ENCODE measurements at regions not wholly inside any gene's neighbourhood (a gene's known extent, or its start where the extent isn't known, plus 50 kb on each side); places are given as distances from the start of the nearest gene placed in this dataset.

- no peak for DNase-seq (ENCODE audit: low read depth in 2 of 2)
Measured at GRCh38 chr7:132733860-132734259, 157.6 kb upstream of the PLXNA4 start.

GRCh38 chr7:132732321-132732865 lies 156.1 kb upstream of the PLXNA4 start:
- DNase-seq (ENCODE audit: low read depth in 2 of 2): no peak

GRCh38 chr7:132730105-132730504 lies 153.8 kb upstream of the PLXNA4 start:
- DNase-seq (ENCODE audit: low read depth in 2 of 2): no peak

GRCh38 chr7:132723506-132724081 lies 147.3 kb upstream of the PLXNA4 start:
- DNase-seq (ENCODE audit: low read depth in 2 of 2): no peak

DNA sequence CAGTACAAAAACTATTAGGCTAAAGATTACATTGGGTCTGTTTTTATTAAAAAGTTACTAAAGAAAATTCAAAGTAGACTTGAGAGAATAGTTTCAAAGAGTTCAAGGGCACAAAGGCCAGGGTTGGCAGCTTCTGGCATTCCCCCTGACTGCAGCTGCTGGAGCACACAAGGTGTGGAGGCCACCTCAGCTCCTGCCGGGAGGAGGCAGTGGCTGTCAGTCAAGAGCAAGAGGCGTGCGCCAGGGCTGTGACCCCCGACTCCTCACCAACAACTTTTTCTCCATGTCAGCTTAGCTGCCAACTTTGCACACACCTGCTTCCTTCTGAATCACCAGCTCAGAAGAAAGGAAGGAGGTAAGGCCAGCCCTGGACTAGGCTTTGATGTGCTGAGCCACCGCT lies 144.6 kb upstream of the PLXNA4 start:
- DNase-seq (ENCODE audit: low read depth in 2 of 2): no peak

- DNase-seq (ENCODE audit: low read depth in 2 of 2): no peak
Measured at GRCh38 chr7:132713893-132714292, 137.6 kb upstream of the PLXNA4 start.

- peak in 1 of 2 experiments; percentile 4 for DNase-seq (ENCODE audit: low read depth in 2 of 2)
Measured at GRCh38 chr7:132709971-132710567, 133.8 kb upstream of the PLXNA4 start.

- DNase-seq (ENCODE audit: low read depth in 2 of 2): no peak
Measured at GRCh38 chr7:132708470-132708869, 132.2 kb upstream of the PLXNA4 start.

GRCh38 chr7:132705146-132705545 lies 128.9 kb upstream of the PLXNA4 start:
- no peak for DNase-seq (ENCODE audit: low read depth in 2 of 2)

GRCh38 chr7:132703742-132704141 lies 127.5 kb upstream of the PLXNA4 start:
- no peak for DNase-seq (ENCODE audit: low read depth in 2 of 2)

DNA sequence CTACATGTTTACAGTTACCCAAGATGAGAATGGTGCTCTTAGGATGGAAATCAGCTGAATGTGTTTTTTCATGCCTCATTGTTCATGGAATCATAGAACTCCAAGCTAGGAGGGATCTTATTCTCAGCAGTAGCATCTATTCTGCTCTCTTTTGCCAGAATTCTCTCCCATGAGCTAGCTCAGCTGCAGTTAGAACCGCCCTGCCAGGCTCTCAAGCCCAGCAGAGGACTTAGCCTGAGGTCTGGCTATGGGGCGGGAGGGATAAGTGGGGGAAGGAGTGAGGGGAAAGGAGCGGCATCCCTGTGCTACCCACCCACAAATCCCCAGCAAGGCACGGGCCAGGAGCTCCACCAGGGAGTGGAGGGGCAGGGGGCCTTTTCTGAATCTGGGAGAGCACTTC lies 120.7 kb upstream of the PLXNA4 start:
- DNase-seq (ENCODE audit: low read depth in 2 of 2): no peak

DNA sequence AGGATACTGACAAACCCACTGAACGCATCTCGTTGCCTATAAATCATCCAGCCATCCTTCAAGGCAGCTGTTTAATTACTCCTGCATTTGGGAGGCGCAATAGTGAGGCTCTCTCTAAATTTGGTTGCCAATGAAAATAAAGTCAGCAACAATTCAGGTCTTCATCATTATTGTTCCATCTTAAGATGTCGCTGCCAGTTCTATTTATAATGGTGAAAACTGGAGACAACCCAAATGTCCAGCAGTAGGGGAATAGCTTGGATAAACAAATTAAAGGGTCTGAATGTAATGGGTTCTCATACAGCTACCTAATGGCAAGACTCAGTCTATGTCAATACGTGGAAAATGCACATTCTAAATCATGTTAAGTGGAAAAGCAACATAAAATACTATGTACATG lies 120.1 kb upstream of the PLXNA4 start:
- DNase-seq (ENCODE audit: low read depth in 2 of 2): no peak

- DNase-seq (ENCODE audit: low read depth in 2 of 2): no peak
Measured at GRCh38 chr7:132691201-132691600, 114.9 kb upstream of the PLXNA4 start.

DNA sequence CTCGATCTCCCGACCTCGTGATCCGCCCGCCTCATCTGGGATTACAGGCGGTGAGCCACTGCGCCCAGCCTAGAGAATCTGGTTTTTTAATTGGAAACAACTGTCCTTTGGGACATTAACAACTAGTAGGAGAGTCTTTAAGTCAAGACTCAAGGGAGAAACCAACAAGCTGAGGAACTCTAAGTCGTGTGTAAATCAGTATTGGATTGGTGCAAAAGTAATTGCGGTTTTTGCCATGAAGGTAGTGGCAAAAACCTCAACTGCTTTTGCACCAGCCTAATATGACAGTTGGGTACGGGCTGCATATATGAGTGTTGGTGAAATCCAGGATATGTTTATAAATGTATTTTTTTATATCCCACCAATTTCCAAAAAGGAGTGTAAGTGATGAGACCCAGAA lies 113.9 kb upstream of the PLXNA4 start:
- no peak for DNase-seq (ENCODE audit: low read depth in 2 of 2)

- no peak for DNase-seq (ENCODE audit: low read depth in 2 of 2)
Measured at GRCh38 chr7:132687981-132688383, 111.7 kb upstream of the PLXNA4 start.

DNA sequence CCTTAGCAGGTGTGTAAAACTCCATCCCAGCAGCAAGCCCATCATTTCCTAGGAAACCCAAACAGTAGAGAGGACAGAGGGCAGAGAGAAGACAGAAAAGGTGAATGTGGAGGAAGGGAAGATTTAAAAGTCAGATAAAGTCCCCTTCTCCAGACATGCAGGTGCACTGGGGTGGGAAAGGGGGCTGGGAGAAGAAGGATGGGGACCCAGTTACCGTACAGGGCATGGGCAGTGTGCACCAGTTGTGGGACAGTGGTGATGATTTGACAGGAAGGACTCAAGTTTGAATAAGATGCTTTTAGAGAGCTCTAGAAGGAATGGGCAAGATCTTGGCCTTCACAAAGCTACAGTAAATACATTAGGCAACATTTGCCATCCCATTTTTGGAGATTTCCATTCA lies 110.7 kb upstream of the PLXNA4 start:
- no peak for DNase-seq (ENCODE audit: low read depth in 2 of 2)

GRCh38 chr7:132685277-132685676 lies 109.0 kb upstream of the PLXNA4 start:
- no peak for DNase-seq (ENCODE audit: low read depth in 2 of 2)

DNA sequence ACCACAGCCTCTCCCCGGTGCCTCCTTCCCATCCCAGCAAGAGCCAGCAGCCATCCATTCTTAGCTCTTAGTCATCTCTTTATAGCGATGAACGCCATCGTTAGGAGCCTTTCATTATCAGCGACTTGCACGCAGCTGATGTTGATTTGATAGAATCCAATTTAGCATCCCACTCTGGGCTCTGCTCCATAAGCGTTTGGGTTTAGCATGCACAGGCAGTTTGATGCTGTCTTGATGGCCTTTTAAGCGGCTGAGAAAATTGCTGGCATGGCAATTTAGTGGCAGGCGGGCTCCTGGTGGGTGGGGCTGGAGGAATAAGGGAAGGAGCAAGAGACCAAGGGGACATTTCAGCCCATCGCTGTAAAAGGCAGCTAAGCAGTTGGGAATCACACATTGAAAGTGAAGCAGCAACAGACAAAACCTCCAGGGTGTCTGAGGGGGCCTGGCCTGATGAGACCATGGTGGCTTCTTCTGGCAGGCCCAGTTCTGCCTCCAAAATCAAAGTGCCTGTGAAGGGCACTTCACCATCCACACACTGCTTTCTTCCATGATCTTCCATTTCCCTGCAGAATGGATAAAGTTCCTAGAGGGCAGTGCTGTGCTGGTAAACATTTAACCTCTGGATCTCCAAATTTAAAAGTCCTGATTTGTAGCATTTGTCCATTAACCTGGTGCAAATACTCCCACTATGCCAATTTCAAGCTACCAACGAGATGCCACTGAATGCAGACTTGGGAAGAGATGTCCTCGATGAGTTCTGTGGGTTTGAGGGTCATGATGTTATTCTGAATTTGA lies 107.8 kb upstream of the PLXNA4 start:
- no peak for DNase-seq (ENCODE audit: low read depth in 2 of 2)

DNA sequence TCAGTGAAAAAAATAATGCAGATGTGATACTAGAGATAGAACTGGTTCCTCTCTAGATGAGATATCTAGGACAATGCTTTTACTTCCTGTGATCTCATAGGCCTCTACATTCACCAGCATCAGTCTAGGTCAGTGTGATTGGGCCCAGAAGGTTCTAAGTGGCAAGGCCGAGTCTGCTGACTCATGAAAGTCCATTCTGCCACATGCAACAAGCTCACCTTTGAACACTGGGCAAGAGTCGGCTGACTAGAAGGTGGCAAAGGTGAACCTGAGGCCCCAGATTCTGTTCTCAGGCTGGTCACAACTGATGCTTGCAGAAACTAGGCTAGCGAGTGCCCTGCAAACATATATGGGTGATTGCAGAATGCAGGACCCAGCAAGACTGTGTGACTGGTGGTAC lies 105.7 kb upstream of the PLXNA4 start:
- no peak for DNase-seq (ENCODE audit: low read depth in 2 of 2)

DNA sequence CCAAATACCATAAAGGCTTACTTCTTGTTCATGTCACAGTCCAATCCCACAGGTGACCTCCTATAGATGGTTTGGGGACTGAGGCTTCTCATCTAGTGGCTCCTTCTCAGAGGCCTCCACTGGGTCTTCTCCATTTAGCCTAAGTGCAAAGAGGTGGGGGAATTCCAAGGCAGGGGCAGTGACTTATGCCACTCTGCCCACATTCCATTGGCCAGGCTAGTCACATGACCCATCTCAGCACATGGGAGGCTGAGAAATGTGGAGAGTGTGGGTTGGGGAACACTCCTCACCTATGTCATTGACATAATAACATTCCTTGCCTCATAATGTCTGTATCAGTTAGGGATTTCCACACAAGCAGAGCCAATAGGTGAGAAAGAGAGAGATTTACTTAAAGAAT lies 104.3 kb upstream of the PLXNA4 start:
- no peak for DNase-seq (ENCODE audit: low read depth in 2 of 2)

GRCh38 chr7:132678656-132679055 lies 102.4 kb upstream of the PLXNA4 start:
- no peak for DNase-seq (ENCODE audit: low read depth in 2 of 2)

- no peak for DNase-seq (ENCODE audit: low read depth in 2 of 2)
Measured at GRCh38 chr7:132677918-132678317, 101.6 kb upstream of the PLXNA4 start.
